Stimulated activated CD4-positive, alpha-beta T cell treated with anti-CD3 and anti-CD28 coated beads, Interleukin-2, amount 100 ng/mL, for 4 hours (primary cell): ENCODE measurements at regions not wholly inside any gene's neighbourhood (a gene's known extent, or its start where the extent isn't known, plus 50 kb on each side); places are given as distances from the start of the nearest gene placed in this dataset.
"Not testable (repeated sequence)": the region's sequence is repeated elsewhere in the genome, so short reads cannot be mapped to it uniquely, and the experiment has no call there.

Experiments used
- DNase-seq: peaks from one replicate; pipeline ENCODE4 v3.0.0-alpha.2; 2020; ENCODE audit warnings: low read depth

- DNase-seq, result no peak
Observed at GRCh38 chr13:50649211-50649610, 194.3 kb downstream of the DLEU7 start.

GRCh38 chr13:50650592-50651504, 192.6 kb downstream of the DLEU7 start:
- DNase-seq, result no peak

- no peak for DNase-seq
Observed at GRCh38 chr13:50651922-50652321, 191.6 kb downstream of the DLEU7 start.

- no peak for DNase-seq
Observed at GRCh38 chr13:50654331-50654730, 189.2 kb downstream of the DLEU7 start.

- DNase-seq, result not testable (repeated sequence)
Observed at GRCh38 chr13:50661881-50662280, 181.6 kb downstream of the DLEU7 start.

GRCh38 chr13:50664951-50665350, 178.5 kb downstream of the DLEU7 start:
- DNase-seq, result no peak

GRCh38 chr13:50668049-50668448, 175.4 kb downstream of the DLEU7 start:
- DNase-seq, result no peak

- no peak for DNase-seq
Observed at GRCh38 chr13:50668691-50669271, 174.7 kb downstream of the DLEU7 start.

- no peak for DNase-seq
Observed at GRCh38 chr13:50670272-50670671, 173.2 kb downstream of the DLEU7 start.

- no peak for DNase-seq
Observed at GRCh38 chr13:50670847-50671496, 172.5 kb downstream of the DLEU7 start.

- no peak for DNase-seq
Observed at GRCh38 chr13:50671497-50671850, 172.0 kb downstream of the DLEU7 start.

- DNase-seq, result no peak
Observed at GRCh38 chr13:50672025-50672424, 171.5 kb downstream of the DLEU7 start.

GRCh38 chr13:50675651-50676050, 167.8 kb downstream of the DLEU7 start:
- no peak for DNase-seq

GRCh38 chr13:50676602-50677001, 166.9 kb downstream of the DLEU7 start:
- DNase-seq, result no peak

- DNase-seq, result no peak
Observed at GRCh38 chr13:50677258-50677657, 166.2 kb downstream of the DLEU7 start.

- no peak for DNase-seq
Observed at GRCh38 chr13:50677687-50678463, 165.6 kb downstream of the DLEU7 start.

GRCh38 chr13:50678464-50679162, 164.9 kb downstream of the DLEU7 start:
- DNase-seq, result no peak

- no peak for DNase-seq
Observed at GRCh38 chr13:50679321-50679720, 164.2 kb downstream of the DLEU7 start.

GRCh38 chr13:50682002-50682401, 161.5 kb downstream of the DLEU7 start:
- DNase-seq, result no peak

GRCh38 chr13:50682966-50683365, 160.5 kb downstream of the DLEU7 start:
- no peak for DNase-seq

GRCh38 chr13:50684366-50684765, 159.1 kb downstream of the DLEU7 start:
- no peak for DNase-seq

GRCh38 chr13:50685491-50685890, 158.0 kb downstream of the DLEU7 start:
- no peak for DNase-seq
